Panc1 (cell line): ENCODE measurements at regions not wholly inside any gene's neighbourhood (a gene's known extent, or its start where the extent isn't known, plus 50 kb on each side); places are given as distances from the start of the nearest gene placed in this dataset.

Experiments
- CTCF ChIP-seq: fragments of 450-650 bp; IDR thresholded peaks from 2 replicates; pipeline ENCODE4 v1.5.1; 2017; ENCODE audit warnings: mild to moderate bottlenecking
- SIN3A ChIP-seq: IDR thresholded peaks from 2 replicates; pipeline ENCODE4 v1.6.1; 2012; ENCODE audit warnings: low read depth, mild to moderate bottlenecking, low read length, moderate library complexity, borderline replicate concordance; ENCODE audit not compliant: insufficient read depth

- no peak for TF ChIP-seq CTCF
- no peak for TF ChIP-seq SIN3A
Measured at GRCh38 chr7:118082506-118082905, 101.5 kb upstream of the LSM8 start.
